HG02571 (cell line): ENCODE measurements at regions not wholly inside any gene's neighbourhood (a gene's known extent, or its start where the extent isn't known, plus 50 kb on each side); places are given as distances from the start of the nearest gene placed in this dataset.
"Not testable (repeated sequence)": the region's sequence is repeated elsewhere in the genome, so short reads cannot be mapped to it uniquely, and the experiment has no call there.

Source experiments
- ATAC-seq: cut with Tn5 transposase; IDR thresholded peaks from one replicate; pipeline ENCODE4 v1.9.1; 2021; ENCODE audit warnings: mild to moderate bottlenecking, moderate library complexity; ENCODE audit not compliant: unreplicated experiment

DNA sequence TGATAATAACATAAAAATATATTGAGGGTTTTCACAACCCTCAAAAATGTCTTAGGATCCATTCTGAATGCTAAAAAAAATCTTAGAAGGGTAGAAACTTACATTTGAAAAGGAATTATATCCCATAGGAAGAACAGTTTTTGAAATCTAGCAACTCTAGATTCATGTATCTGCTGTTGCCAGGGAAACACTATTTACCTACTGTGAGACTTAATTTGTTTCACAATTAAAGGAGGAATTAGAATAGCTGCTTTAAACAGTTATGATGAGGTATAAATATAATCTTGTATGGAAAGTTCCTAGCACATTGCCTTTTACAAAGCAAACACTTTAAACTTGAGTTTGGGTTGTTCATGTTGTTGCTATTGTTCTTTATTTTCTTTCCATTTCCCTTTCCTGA lies 988.2 kb downstream of the SUCLG1 start:
- ATAC-seq, result no peak

DNA sequence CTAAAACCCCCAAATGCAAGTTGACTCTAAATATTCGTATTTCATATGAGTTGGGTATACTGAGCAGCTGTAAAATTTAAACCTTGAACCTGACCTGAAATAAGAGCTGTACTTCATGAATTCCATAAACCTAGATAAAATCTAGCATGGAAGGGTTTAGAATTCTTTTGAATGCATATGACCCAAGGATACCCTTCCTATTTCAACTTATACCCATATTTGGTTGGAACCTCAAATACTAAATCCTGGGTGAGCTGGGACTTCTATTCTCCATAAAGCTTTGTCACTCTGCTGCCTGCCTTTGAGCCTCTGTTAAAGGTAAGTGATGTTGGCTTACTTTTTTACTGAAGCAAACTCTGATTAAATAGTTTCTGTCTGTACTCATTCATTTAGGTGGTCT lies 994.6 kb downstream of the SUCLG1 start:
- ATAC-seq, result no peak

DNA sequence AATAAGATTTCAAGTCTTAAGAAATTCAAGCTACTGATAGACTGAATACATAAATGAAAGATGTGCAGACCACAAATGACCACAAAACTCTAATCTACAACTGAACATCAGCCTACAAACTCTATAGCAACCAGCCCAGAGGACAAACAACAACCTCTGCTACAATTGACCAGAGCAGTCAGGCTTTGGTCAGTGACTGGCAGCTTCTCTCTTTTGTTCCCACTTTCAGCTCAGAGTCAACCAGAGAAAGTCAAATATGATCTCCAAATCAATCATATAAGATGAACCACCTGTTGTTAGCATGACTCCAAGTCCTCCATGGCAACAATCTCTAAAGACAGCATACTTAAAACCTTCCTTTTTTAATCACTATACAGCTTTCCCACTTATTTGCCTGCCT lies 996.2 kb downstream of the SUCLG1 start:
- ATAC-seq, result no peak

DNA sequence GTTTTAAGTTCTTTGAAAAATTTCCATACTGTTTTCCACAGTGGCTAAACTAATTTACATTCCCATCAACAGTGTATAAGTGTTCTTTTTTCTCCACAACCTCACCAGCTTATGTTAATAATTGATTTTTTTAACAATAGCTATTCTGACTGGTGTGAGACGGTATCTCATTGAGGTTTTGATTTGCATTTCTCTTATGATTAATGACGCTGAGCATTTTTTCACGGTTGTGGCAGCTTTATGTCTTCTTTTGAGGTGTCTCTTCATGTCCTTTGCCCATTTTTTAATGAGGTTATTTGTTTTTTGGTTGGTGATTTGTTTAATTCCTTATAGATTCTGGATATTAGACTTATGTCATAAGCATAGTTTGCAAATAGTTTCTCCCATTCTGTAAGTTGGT lies 997.9 kb downstream of the SUCLG1 start:
- ATAC-seq, result no peak

DNA sequence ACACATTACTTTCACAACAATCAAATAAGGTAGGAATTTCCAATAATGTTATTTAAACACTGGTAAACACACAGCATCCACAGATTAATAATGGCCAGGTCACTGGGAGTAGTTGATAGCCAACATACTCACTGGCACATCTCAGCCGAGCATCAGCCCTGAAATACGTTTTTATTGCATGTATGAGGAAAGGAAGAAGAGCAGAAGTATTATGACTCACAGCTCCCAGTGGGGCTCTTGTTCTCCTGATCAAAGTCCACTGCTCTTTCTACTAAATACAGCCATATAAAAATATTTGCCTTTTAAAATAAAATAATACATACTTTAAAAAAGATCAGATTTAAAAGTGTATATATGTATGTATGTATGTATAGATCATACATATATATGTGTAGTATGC lies 999.6 kb downstream of the SUCLG1 start:
- no peak for ATAC-seq

DNA sequence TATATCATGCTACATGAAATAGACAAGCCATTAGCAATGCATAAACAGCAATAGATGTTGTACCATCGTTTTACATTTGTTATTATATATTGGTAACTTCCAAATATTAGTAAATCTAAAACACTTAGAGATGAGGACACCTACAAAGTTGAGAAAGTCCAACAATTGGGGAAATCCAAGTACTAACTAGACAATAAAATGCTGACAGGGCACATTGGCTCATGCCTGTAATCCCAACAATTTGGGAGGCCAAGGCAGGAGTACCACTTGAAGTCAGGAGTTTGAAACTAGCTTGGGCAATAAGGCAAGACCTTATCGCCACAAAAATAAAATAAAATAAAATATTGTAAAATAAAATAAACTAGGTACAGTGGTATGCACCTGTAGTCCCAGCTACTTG lies 1023.1 kb downstream of the SUCLG1 start:
- ATAC-seq, result no peak

DNA sequence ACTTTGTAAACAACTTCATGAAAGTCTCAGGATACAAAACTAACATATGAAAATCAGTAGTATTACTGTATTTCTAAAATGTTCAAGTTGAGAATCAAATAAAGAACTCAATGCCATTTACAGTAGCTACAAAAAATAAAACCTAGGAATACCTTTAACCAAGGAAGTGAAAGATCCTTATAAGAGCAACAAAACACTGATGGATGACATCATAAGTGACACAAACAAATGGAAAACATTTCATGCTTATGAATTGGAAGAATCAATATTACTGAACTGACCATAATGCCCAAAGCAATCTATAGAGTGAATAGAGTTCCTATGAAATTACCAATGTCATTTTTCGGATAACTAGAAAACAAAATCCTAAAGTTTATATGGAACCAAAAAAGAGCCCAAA lies 1038.1 kb downstream of the SUCLG1 start:
- no peak for ATAC-seq

DNA sequence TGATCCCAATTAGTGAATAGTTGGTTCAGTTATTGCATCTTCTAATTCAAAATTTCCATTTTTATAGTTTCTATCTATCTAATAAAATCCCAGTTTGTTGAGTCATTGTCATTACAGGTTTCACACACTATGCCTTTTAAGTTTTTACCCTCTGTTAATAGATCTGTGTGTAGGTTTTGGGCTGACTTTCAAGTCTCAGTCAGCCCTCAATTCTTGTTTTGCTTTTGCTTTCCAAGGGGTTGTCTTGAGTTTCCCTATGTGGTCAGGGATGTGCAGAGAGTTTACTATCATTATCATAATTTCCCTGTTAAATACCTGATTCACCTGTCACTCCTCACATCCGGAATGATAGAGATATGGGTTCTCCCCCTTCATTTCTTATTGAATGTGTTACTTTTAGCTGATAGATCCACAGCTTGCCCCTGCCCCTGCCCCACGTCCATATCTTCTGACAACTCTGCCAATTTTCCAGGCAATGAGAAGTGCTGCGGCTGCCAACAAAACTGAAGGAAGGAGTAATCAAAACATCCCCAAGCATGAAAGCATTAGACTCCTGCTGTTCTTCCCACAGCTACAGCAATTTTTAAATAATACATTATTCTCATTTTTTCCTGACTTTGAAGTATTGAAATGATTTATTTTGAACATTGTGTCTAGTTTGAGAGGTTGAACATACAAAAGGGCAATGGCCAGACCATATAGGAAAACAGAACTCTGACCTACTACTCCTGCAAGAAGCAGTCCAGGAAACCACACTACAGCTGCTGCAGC lies 1064.8 kb downstream of the SUCLG1 start:
- no peak for ATAC-seq

DNA sequence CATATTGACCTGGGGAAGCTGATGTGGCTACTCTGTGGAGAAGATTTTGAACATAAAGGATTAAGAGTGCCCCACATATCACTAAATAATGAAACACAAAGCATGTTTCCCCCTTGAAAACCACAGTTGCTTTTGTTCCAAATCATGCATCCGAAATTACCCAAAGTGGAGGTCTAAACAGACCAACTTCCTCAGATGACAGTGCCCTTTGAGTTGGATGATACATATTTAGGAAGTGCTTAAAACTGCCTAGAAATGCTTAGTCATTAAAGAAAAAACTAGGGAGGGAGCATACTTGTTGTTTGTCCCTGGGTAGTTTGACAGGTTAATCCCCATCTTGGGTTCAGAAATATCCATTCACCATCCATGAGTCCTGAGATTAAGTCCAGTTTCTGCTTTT lies 1070.3 kb downstream of the SUCLG1 start:
- ATAC-seq, result no peak

DNA sequence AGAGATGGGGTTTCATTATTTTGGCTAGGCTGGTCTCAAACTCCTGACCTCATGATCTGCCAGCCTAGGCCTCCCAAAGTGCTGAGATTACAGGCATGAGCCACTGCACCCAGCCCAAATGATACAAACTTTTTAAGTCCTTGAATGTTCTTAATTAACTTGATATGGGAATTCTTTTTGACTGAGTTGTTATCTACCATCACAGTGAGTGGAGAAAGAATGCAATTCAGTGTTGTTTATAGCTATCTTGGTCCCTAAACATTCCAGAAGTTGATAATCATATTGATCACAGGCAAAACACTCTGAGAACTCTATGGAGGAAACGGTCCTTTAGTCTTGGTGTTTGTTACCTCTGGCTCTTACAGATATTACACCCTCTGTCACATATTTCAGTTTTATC lies 1072.5 kb downstream of the SUCLG1 start:
- ATAC-seq, result no peak

DNA sequence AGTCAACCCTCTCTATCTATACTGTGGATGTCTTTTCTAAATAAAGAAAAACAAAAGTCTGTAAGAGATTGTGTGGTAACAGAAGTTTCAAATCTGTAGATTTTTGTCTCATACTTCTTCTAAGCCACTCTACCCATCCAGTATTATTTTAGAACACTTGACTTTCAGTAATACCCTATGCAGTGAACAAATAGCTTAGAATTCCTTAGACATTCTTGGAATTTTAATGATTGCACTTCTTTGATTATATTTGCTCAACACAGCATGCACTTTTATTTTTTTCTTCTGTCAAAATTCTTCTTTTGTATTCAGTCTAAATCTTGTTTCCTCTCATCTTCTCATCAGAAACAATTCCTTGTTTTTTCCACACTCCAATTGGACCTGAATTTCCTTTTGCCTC lies 1080.2 kb downstream of the SUCLG1 start:
- no peak for ATAC-seq

DNA sequence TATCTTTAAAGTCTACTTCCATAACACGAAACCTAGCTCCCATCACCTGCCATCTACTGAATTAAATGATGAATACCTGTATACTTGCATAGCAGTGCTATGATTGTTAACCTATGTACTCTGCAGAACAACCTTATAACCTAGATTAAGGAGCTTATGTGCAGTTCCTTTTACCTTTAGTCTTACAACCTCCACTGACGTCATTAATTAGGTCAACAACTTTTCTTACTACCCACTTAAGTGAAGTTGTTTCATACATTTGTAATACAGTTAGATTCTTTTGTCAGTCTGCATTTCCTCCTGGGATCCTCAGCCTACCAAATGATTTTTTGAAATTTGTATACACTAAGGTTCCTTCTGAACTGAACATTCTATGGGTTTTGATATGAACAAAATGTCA lies 1082.3 kb downstream of the SUCLG1 start:
- ATAC-seq, result no peak

DNA sequence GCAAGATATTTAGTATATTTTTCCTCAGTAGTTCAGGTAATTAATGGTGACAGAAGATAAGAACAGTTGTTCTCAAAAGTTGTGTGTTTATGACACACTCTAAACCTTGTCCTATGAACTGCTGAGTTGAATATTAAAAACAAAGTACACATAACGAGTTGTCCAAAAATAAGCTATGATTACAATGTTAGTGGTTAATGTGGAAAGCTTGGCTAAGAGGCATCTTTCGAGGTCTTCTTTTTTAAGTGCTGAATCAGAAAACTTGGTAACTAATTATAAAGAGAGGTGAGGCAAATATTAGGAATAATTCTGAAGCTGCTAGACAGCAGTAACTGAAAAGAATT lies 1088.7 kb downstream of the SUCLG1 start:
- ATAC-seq, result no peak

DNA sequence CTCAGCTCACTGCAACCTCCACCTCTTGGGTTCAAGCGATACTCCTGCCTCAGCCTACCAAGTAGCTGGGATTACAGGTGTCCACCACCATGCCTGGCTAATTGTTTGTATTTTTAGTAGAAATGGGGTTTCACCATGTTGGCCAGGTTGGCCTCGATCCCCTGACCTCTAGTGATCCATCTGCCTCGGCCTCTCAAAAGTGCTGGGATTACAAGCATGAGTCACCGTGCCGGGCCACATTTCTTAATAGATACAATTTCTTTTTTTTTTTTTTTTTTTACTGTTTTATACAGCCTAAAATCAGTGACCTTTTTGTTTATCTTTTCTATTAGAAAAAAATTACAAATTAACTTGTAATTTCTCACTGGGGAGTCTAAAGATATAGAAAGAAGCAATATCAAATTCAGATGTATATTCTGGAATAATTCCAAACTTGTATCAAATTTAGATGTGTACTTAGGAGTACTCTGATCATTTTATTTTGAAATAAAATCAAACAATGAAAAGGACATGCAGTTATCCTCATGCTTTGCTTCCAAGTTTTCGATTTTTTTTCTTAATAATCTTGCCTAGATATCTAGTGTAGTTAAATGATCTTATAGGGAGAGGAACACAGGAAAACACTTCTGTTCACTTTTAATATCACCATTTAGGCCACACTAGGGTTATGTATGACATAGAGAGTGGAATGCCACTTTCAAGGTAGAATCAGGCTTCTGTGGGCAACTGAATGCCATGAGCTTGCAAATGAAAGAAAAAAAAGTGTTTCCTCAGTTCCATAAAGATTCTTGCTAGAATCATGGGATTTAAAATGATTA lies 1089.3 kb downstream of the SUCLG1 start:
- ATAC-seq, result no peak

DNA sequence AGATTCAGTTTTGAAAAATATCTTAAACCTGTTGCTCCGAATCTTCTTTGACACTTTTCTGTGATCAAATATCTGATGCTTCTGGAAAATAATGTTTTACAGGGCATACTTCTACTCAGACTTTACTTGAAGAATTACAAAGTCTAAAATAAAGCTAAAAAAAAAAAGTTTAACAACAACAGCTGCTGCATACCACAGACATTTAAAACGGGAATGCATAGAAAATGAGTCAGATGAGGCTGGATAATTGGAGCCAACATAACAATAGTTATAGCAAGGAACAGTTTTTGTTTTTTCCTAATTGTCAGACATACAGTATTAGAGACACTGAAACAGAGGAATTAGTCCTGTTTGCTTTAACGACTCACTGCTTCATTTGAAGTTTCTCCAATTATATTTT lies 1090.2 kb downstream of the SUCLG1 start:
- ATAC-seq, result no peak

DNA sequence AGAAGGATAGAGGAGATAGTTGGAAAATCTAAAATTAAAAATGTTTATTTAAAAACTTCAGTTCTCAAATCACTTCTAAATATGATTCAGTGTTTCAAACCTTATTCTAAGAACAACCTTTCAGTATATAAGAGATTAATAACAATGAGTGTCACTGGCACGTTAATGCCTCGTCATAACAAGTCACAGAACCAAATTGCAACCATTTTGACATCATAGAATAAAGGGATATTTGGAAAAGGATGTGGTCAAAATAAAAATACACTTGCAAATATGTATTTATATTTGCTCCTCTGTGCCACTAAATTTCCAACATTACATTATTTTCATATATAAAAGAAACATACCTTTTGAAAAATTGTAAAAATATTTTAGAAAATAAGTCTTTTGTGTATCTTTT lies 1090.6 kb downstream of the SUCLG1 start:
- no peak for ATAC-seq

DNA sequence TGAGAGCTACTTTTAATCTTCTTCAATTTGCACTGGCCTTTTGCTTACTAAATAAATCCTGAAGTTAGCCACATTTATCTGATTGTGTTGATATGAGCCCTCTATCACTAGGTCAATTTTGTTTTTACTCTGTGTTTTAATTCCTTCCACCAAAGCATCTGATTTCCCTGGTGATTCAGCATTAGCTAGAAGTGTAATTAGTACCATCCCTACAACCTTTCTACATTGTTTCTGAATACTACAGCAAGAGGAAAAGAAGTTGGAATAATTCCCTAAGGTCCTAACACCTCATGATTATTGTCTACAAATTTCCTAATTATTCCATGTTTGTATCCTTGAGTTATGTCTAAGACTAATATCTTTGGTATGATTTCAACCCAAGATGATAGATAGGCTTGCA lies 1093.6 kb downstream of the SUCLG1 start:
- no peak for ATAC-seq

DNA sequence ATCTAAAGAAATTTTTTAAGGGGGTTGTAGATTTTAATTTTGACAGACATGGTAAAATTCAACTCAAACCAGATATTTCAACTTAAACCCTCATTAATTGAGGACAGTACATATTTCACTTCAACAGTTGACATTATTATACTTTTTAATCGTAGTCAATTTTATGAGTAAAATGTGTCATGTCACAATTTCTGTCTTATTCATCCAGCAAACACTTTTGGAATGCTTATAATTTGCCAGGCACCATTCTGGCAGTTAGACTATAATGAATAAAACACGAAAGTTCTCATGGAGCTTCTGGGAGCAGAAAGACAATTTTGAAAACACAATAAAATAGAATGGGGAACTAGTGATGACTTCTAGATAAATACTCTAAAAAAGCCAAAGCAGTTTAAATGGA lies 1094.8 kb downstream of the SUCLG1 start:
- no peak for ATAC-seq

DNA sequence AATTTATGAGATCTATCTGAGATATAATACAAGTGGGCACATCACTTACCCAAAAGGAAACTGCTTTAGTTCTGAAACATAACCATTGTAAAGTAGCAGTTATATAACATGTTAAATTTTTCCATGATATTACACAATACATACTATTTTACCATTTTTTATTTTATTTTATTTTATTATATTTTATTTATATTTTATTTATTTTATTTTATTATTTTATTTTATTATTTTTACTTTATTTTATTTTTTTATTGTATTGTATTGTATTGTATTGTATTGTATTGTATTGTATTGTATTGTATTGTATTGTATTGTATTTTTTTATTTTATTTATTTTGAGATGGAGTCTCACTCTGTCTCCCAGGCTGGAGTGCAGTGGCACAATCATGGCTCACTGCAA lies 1095.9 kb downstream of the SUCLG1 start:
- not testable (repeated sequence) for ATAC-seq

DNA sequence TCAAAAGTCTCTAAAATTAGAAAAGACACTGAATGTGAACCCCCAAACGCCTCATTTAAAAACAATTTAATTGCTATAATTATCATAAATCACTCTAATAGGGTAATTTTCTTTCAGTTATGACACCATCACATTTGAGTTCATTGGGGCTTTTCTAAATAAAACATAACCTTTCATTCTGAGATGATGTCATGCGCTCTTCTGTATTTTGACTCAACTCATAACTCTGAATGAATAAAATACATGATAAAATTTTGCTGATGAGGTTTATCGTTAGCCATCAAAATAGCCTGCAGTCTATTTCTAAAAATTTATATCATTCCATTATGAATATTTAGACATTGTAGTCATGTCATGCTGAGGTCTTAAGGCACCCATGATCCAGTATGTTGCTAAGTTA lies 1099.7 kb downstream of the SUCLG1 start:
- no peak for ATAC-seq

DNA sequence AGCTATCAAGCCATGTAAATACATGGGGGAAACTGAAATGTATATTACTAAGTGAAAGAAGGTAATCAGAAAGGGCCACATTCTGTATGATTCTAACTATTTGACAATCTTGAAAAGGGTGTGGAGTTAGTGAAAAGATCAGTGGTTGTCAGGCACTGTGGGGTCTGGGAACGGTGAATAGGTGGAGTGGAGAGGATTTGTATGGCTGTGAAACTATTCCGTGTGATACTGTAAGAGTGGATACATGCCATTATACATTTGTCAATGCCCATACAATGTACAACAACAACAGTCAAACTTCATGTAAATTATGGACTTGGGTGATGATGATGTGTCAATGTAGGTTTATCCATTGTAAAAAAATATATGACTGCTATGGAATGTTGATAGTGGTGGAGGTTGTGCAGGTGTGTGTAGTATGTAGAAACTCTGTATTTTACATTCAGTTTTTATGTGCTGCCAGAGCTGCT lies 1116.2 kb downstream of the SUCLG1 start:
- ATAC-seq, result no peak

DNA sequence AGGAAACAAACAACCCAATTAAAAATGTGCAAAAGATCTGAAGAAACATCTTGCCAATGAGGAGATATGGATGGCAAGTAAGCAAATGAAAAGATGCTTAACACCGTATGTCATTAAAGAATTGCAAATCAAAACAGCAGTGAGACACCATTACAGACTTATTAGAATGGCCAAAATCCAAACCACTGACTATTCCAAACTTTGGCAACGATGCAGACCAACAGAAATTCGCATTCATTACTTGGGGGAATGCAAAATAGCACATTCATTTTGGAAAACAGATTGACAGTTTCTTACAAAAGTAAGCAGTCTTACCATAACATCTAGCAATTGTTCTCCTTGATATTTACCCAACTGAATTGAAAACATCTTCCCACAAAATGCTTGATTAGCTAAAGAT lies 1118.7 kb downstream of the SUCLG1 start:
- no peak for ATAC-seq
